ENCODE measurements at regions not wholly inside any gene's neighbourhood (a gene's known extent, or its start where the extent isn't known, plus 50 kb on each side); places are given as distances from the start of the nearest gene placed in this dataset.

DNA sequence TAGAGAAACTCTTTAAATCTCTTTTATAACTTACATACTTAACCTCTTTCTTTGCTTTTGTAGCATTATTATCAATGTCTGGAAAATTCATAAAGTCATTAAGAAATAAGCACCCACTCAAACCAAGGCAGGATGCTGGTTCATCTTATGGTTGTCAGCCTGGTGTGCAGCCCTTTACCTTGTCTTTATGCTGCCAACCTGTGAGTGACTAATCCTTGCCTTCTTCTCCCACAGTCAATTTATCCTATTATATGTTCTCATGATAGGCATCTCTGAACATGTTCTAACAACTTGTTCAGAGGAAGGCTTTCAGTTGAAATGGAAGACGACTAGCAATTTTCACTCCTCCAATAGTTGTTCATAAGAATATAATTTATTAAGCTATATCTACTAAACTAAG lies 186.9 kb upstream of the CAND1 start:
- H3K9ac ChIP-seq (ENCODE audit: insufficient read depth in 1 of 2, low read depth in 2 of 2, low read length in 2 of 2), result no peak overlapping the region
- H3K4me1 ChIP-seq (replicated peaks in 1 of 2; ENCODE audit: control insufficient read depth in 2 of 2, insufficient read depth in 2 of 2, low read length in 2 of 2), result no peaks in the 10 kb centered on the region
- in situ Hi-C loops (cut with MboI) (no loop called here), intact Hi-C loops (cut with micrococcal nuclease) (no loop called here)
- H4K20me1 ChIP-seq (replicated peaks; ENCODE audit: control insufficient read depth, insufficient read depth, low read length), result no peaks in the 10 kb centered on the region
- H3K27me3 ChIP-seq (ENCODE audit: control insufficient read depth in 2 of 2, insufficient read depth in 2 of 2, low read length in 2 of 2), result no peaks in the 10 kb centered on the region
- WGBS (ENCODE audit: insufficient coverage, low coverage, missing lambda C conversion rate), result 0% methylated on average over 1 of the region's 1 CpG
- H2AFZ ChIP-seq (ENCODE audit: low read depth, low read length), result no peak overlapping the region
- H3K4me2 ChIP-seq (ENCODE audit: insufficient read depth, low read length), result no peak overlapping the region
- no peak overlapping the region for H3K27ac ChIP-seq (ENCODE audit: extremely low read depth, low read depth, low read length)
- no peak overlapping the region for H3K4me3 ChIP-seq
- no peaks in the 10 kb centered on the region for H3K9me1 ChIP-seq (ENCODE audit: control insufficient read depth, insufficient read depth, low read length)
- ChIA-PET CTCF (ENCODE audit: low intra/inter-chr PET ratio) (no interaction called here), POLR2A (no interaction called here)
- ATAC-seq (no peak), DNase-seq (ENCODE audit: extremely low read depth in 1 of 4, low spot score in 3 of 4) (no peak), FAIRE-seq (no peak)
- no peaks in the 10 kb centered on the region for H3K79me2 ChIP-seq (ENCODE audit: control insufficient read depth, insufficient read depth, low read length)
- BruUV-seq (replicated peaks), result no TSS peak
- no peaks in the 10 kb centered on the region for H3K36me3 ChIP-seq (ENCODE audit: control insufficient read depth, insufficient read depth, low read length)
- H3K9me3 ChIP-seq (replicated peaks; ENCODE audit: control insufficient read depth, insufficient read depth, low read depth, low read length), result no peaks in the 10 kb centered on the region
- TF ChIP-seq, protein P1, sequence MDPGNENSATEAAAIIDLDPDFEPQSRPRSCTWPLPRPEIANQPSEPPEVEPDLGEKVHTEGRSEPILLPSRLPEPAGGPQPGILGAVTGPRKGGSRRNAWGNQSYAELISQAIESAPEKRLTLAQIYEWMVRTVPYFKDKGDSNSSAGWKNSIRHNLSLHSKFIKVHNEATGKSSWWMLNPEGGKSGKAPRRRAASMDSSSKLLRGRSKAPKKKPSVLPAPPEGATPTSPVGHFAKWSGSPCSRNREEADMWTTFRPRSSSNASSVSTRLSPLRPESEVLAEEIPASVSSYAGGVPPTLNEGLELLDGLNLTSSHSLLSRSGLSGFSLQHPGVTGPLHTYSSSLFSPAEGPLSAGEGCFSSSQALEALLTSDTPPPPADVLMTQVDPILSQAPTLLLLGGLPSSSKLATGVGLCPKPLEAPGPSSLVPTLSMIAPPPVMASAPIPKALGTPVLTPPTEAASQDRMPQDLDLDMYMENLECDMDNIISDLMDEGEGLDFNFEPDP (CRISPR knock-in tag; IDR thresholded peaks at IDR 0.05), result no peak
- TF ChIP-seq, protein P2, sequence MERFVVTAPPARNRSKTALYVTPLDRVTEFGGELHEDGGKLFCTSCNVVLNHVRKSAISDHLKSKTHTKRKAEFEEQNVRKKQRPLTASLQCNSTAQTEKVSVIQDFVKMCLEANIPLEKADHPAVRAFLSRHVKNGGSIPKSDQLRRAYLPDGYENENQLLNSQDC (CRISPR knock-in tag; IDR thresholded peaks at IDR 0.05), result no peak
- TF ChIP-seq SMARCB1 (IDR thresholded peaks at IDR 0.05; ENCODE audit: insufficient read length, low read depth) (no peak), BDP1 (IDR thresholded peaks at IDR 0.05; ENCODE audit: insufficient read depth, insufficient read length) (no peak), SMARCE1 (IDR thresholded peaks at IDR 0.05) (no peak), MYNN (IDR thresholded peaks at IDR 0.05) (no peak), MYNN (CRISPR knock-in tag; IDR thresholded peaks at IDR 0.05) (no peak), ZNF212 (CRISPR knock-in tag; IDR thresholded peaks at IDR 0.05) (no peak)
- TF ChIP-seq, protein P3, sequence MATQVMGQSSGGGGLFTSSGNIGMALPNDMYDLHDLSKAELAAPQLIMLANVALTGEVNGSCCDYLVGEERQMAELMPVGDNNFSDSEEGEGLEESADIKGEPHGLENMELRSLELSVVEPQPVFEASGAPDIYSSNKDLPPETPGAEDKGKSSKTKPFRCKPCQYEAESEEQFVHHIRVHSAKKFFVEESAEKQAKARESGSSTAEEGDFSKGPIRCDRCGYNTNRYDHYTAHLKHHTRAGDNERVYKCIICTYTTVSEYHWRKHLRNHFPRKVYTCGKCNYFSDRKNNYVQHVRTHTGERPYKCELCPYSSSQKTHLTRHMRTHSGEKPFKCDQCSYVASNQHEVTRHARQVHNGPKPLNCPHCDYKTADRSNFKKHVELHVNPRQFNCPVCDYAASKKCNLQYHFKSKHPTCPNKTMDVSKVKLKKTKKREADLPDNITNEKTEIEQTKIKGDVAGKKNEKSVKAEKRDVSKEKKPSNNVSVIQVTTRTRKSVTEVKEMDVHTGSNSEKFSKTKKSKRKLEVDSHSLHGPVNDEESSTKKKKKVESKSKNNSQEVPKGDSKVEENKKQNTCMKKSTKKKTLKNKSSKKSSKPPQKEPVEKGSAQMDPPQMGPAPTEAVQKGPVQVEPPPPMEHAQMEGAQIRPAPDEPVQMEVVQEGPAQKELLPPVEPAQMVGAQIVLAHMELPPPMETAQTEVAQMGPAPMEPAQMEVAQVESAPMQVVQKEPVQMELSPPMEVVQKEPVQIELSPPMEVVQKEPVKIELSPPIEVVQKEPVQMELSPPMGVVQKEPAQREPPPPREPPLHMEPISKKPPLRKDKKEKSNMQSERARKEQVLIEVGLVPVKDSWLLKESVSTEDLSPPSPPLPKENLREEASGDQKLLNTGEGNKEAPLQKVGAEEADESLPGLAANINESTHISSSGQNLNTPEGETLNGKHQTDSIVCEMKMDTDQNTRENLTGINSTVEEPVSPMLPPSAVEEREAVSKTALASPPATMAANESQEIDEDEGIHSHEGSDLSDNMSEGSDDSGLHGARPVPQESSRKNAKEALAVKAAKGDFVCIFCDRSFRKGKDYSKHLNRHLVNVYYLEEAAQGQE (IDR thresholded peaks at IDR 0.05; ENCODE audit: borderline replicate concordance), result no peak
- TF ChIP-seq, protein P3 (CRISPR knock-in tag; IDR thresholded peaks at IDR 0.05; ENCODE audit: low read depth), result no peak
- TF ChIP-seq, protein P4, sequence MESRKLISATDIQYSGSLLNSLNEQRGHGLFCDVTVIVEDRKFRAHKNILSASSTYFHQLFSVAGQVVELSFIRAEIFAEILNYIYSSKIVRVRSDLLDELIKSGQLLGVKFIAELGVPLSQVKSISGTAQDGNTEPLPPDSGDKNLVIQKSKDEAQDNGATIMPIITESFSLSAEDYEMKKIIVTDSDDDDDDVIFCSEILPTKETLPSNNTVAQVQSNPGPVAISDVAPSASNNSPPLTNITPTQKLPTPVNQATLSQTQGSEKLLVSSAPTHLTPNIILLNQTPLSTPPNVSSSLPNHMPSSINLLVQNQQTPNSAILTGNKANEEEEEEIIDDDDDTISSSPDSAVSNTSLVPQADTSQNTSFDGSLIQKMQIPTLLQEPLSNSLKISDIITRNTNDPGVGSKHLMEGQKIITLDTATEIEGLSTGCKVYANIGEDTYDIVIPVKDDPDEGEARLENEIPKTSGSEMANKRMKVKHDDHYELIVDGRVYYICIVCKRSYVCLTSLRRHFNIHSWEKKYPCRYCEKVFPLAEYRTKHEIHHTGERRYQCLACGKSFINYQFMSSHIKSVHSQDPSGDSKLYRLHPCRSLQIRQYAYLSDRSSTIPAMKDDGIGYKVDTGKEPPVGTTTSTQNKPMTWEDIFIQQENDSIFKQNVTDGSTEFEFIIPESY (CRISPR knock-in tag; IDR thresholded peaks at IDR 0.05), result no peak

All from K562 (cell line).